Astrocyte (in vitro differentiated cells and primary cell): ENCODE measurements at regions not wholly inside any gene's neighbourhood (a gene's known extent, or its start where the extent isn't known, plus 50 kb on each side); places are given as distances from the start of the nearest gene placed in this dataset.

Experiments
- DNase-seq: peaks from one replicate; pipeline ENCODE4 v3.0.0-alpha.2; 2010; ENCODE audit warnings: low read depth
- FAIRE-seq: peaks from 2 replicates; lab custom pipeline; 2011; peaks lifted over from hg19 to GRCh38; lab: Jason Lieb, UNC
- H2AFZ ChIP-seq: 2 replicates; pipeline ENCODE4 v1.6.0; 2012; ENCODE audit warnings: low read depth, low read length, inconsistent platforms
- H3K27ac ChIP-seq: 2 replicates; pipeline ENCODE4 v1.5.1; 2011; ENCODE audit warnings: low read depth, low read length, inconsistent platforms
- H3K27me3 ChIP-seq: 2 replicates; pipeline ENCODE4 v1.6.0; 2011; ENCODE audit warnings: low read length, inconsistent platforms; ENCODE audit not compliant: insufficient read depth
- H3K36me3 ChIP-seq: 2 replicates; pipeline ENCODE4 v1.5.1; 2011; ENCODE audit warnings: low read length, inconsistent platforms; ENCODE audit not compliant: insufficient read depth
- H3K4me1 ChIP-seq: 2 replicates; pipeline ENCODE4 v1.5.1; 2011; ENCODE audit warnings: low read length, inconsistent platforms; ENCODE audit not compliant: insufficient read depth
- H3K4me2 ChIP-seq: 2 replicates; pipeline ENCODE4 v1.6.0; 2012; ENCODE audit warnings: low read length, inconsistent platforms
- H3K4me3 ChIP-seq: 2 replicates; pipeline ENCODE4 v1.5.1; 2011; ENCODE audit warnings: low read depth, mild to moderate bottlenecking, low read length, inconsistent platforms; ENCODE audit not compliant: insufficient read depth
- H3K79me2 ChIP-seq: 2 replicates; pipeline ENCODE4 v1.6.0; 2012; ENCODE audit warnings: mild to moderate bottlenecking, low read length, inconsistent platforms; ENCODE audit not compliant: insufficient read depth
- H3K9ac ChIP-seq: 2 replicates; pipeline ENCODE4 v1.6.0; 2012; ENCODE audit warnings: mild to moderate bottlenecking, low read length, inconsistent platforms
- H3K9me3 ChIP-seq: 2 replicates; pipeline ENCODE4 v1.5.1; 2012; ENCODE audit warnings: low read depth, mild to moderate bottlenecking, low read length, inconsistent platforms; ENCODE audit not compliant: insufficient read depth
- H4K20me1 ChIP-seq: 2 replicates; pipeline ENCODE4 v1.6.0; 2012; ENCODE audit warnings: low read length, inconsistent platforms; ENCODE audit not compliant: insufficient read depth
- H3K27ac Mint-ChIP-seq: one replicate; pipeline ENCODE4 v1.8.0; 2021; ENCODE audit warnings: mild to moderate bottlenecking, mixed read lengths; ENCODE audit not compliant: unreplicated experiment
- H3K27me3 Mint-ChIP-seq: one replicate; pipeline ENCODE4 v1.8.0; 2021; ENCODE audit warnings: low read depth, mixed read lengths; ENCODE audit not compliant: unreplicated experiment
- H3K36me3 Mint-ChIP-seq: one replicate; pipeline ENCODE4 v1.8.0; 2021; ENCODE audit warnings: low read depth, mixed read lengths; ENCODE audit not compliant: unreplicated experiment
- H3K4me1 Mint-ChIP-seq: one replicate; pipeline ENCODE4 v1.8.0; 2021; ENCODE audit warnings: low read depth, mixed read lengths; ENCODE audit not compliant: unreplicated experiment
- H3K4me3 Mint-ChIP-seq: one replicate; pipeline ENCODE4 v1.8.0; 2021; ENCODE audit warnings: mild to moderate bottlenecking, moderate library complexity, mixed read lengths; ENCODE audit not compliant: unreplicated experiment
- H3K9me3 Mint-ChIP-seq: one replicate; pipeline ENCODE4 v1.8.0; 2021; ENCODE audit warnings: mild to moderate bottlenecking, mixed read lengths; ENCODE audit not compliant: unreplicated experiment
- CTCF ChIP-seq: IDR thresholded peaks from 2 replicates; pipeline ENCODE4 v1.5.1; 2011; ENCODE audit warnings: low read depth, mild to moderate bottlenecking, inconsistent platforms, low read length, moderate library complexity; ENCODE audit not compliant: insufficient read depth
- EZH2 ChIP-seq: IDR thresholded peaks from 2 replicates; pipeline ENCODE4 v1.6.1; 2012; ENCODE audit warnings: mild to moderate bottlenecking, low read length, inconsistent platforms; ENCODE audit not compliant: insufficient read depth

GRCh38 chr2:184201246-184201645 is 397.1 kb upstream of the ZNF804A start:
- H3K79me2 ChIP-seq, result no peaks in the 10 kb centered on the region
- DNase-seq (no peak), FAIRE-seq (no peak)
- H3K4me3 ChIP-seq, result no peak overlapping the region
- no peak overlapping the region for H3K27ac Mint-ChIP-seq
- no peaks in the 10 kb centered on the region for H3K9me3 ChIP-seq
- no peak overlapping the region for H3K9ac ChIP-seq
- no peaks in the 10 kb centered on the region for H3K36me3 ChIP-seq
- no peaks in the 10 kb centered on the region for H4K20me1 ChIP-seq
- no peak overlapping the region for H3K27ac ChIP-seq
- H3K9me3 Mint-ChIP-seq, result no peaks in the 10 kb centered on the region
- no peaks in the 10 kb centered on the region for H3K36me3 Mint-ChIP-seq
- TF ChIP-seq CTCF, result no peak
- no peak for TF ChIP-seq EZH2
- no peak overlapping the region for H3K4me2 ChIP-seq
- no peak overlapping the region for H3K4me3 Mint-ChIP-seq
- no peak overlapping the region for H2AFZ ChIP-seq
- no peaks in the 10 kb centered on the region for H3K4me1 Mint-ChIP-seq
- H3K4me1 ChIP-seq, result no peaks in the 10 kb centered on the region
- no peaks in the 10 kb centered on the region for H3K27me3 Mint-ChIP-seq
- no peaks in the 10 kb centered on the region for H3K27me3 ChIP-seq

GRCh38 chr2:184203661-184204060 is 394.7 kb upstream of the ZNF804A start:
- no peak overlapping the region for H3K4me2 ChIP-seq
- Mint-ChIP-seq H3K4me3 (no peak overlapping the region), H3K27ac (no peak overlapping the region), H3K9me3 (no peaks in the 10 kb centered on the region), H3K36me3 (no peaks in the 10 kb centered on the region), H3K27me3 (no peaks in the 10 kb centered on the region), H3K4me1 (no peaks in the 10 kb centered on the region)
- no peaks in the 10 kb centered on the region for H3K9me3 ChIP-seq
- H3K4me3 ChIP-seq, result no peak overlapping the region
- H3K36me3 ChIP-seq, result no peaks in the 10 kb centered on the region
- no peak overlapping the region for H3K27ac ChIP-seq
- no peaks in the 10 kb centered on the region for H3K27me3 ChIP-seq
- FAIRE-seq (no peak), DNase-seq (no peak)
- TF ChIP-seq CTCF (no peak), EZH2 (no peak)
- no peaks in the 10 kb centered on the region for H4K20me1 ChIP-seq
- H3K4me1 ChIP-seq, result no peaks in the 10 kb centered on the region
- H3K79me2 ChIP-seq, result no peaks in the 10 kb centered on the region
- H2AFZ ChIP-seq, result no peak overlapping the region
- no peak overlapping the region for H3K9ac ChIP-seq

GRCh38 chr2:184205048-184205596 is 393.2 kb upstream of the ZNF804A start:
- no peak for FAIRE-seq
- H4K20me1 ChIP-seq, result no peaks in the 10 kb centered on the region

More at GRCh38 chr2:184205048-184205596, 393.2 kb upstream of the ZNF804A start:
- H3K27ac ChIP-seq, result no peak overlapping the region
- no peaks in the 10 kb centered on the region for H3K9me3 ChIP-seq
- no peak overlapping the region for H3K4me3 ChIP-seq
- no peak for DNase-seq
- no peaks in the 10 kb centered on the region for H3K36me3 Mint-ChIP-seq
- H3K36me3 ChIP-seq, result no peaks in the 10 kb centered on the region
- no peaks in the 10 kb centered on the region for H3K4me1 Mint-ChIP-seq
- TF ChIP-seq CTCF (no peak), EZH2 (no peak)
- H3K4me3 Mint-ChIP-seq, result no peak overlapping the region
- H3K27me3 Mint-ChIP-seq, result no peaks in the 10 kb centered on the region
- H3K4me2 ChIP-seq, result no peak overlapping the region
- no peaks in the 10 kb centered on the region for H3K4me1 ChIP-seq
- H3K27me3 ChIP-seq, result no peaks in the 10 kb centered on the region
- no peak overlapping the region for H2AFZ ChIP-seq
- no peak overlapping the region for H3K9ac ChIP-seq
- H3K79me2 ChIP-seq, result no peaks in the 10 kb centered on the region
- H3K9me3 Mint-ChIP-seq, result no peaks in the 10 kb centered on the region
- no peak overlapping the region for H3K27ac Mint-ChIP-seq
